ENCODE measurements at regions not wholly inside any gene's neighbourhood (a gene's known extent, or its start where the extent isn't known, plus 50 kb on each side); places are given as distances from the start of the nearest gene placed in this dataset.

GRCh38 chr3:95901948-95902347 lies 912.4 kb upstream of the EPHA6 start:
- H3K4me1 Mint-ChIP-seq = no peaks in the 10 kb centered on the region
- no peaks in the 10 kb centered on the region for H3K9me3 ChIP-seq (replicated peaks in 1 of 2; ENCODE audit: control insufficient read depth in 1 of 2, insufficient read depth in 1 of 2, low read length in 2 of 2)
- no peak overlapping the region for H3K27ac ChIP-seq (ENCODE audit: low read depth in 1 of 2, low read length in 2 of 2)
- TF ChIP-seq CTCF (IDR thresholded peaks at IDR 0.05) = no peak
- peaks cover 0 to 3% (median 0%) of the 10 kb centered on the region in 7 donors for H3K9me3 Mint-ChIP-seq
- intact Hi-C loops (cut with micrococcal nuclease) = no loop called here
- no peak overlapping the region for H3K4me3 Mint-ChIP-seq
- H3K79me2 ChIP-seq (ENCODE audit: insufficient read depth, low read length) = no peaks in the 10 kb centered on the region
- no peak overlapping the region for H3K4me3 ChIP-seq (replicated peaks in 1 of 3; ENCODE audit: low read depth in 2 of 3, low read length in 3 of 3)
- H3K36me3 Mint-ChIP-seq = no peaks in the 10 kb centered on the region
- no peak for DNase-seq
- H3K4me1 ChIP-seq (ENCODE audit: control insufficient read depth in 1 of 2, insufficient read depth in 2 of 2, low read length in 2 of 2) = no peaks in the 10 kb centered on the region
- no peaks in the 10 kb centered on the region for H3K36me3 ChIP-seq (replicated peaks in 1 of 2; ENCODE audit: control insufficient read depth in 1 of 2, insufficient read depth in 2 of 2, low read length in 2 of 2)
- no peaks in the 10 kb centered on the region for H3K27me3 ChIP-seq (ENCODE audit: control insufficient read depth in 2 of 2, insufficient read depth in 2 of 2, low read length in 2 of 2)
- H3K9ac ChIP-seq (ENCODE audit: insufficient read depth, low read length, poor library complexity, severe bottlenecking) = no peak overlapping the region
- H2AFZ ChIP-seq (ENCODE audit: insufficient read depth, low read depth, low read length, poor library complexity, severe bottlenecking) = no peak overlapping the region
- no peak overlapping the region for H3K4me2 ChIP-seq (replicated peaks; ENCODE audit: extremely low read depth, low read length, poor library complexity, severe bottlenecking)
- no peak overlapping the region for H3K27ac Mint-ChIP-seq
- no peaks in the 10 kb centered on the region for H3K27me3 Mint-ChIP-seq (ENCODE audit: low read depth in 3 of 3)
- no peaks in the 10 kb centered on the region for H4K20me1 ChIP-seq (ENCODE audit: insufficient read depth, low read length)

GRCh38 chr3:95905182-95905581 lies 909.2 kb upstream of the EPHA6 start:
- no peaks in the 10 kb centered on the region for H3K4me1 ChIP-seq (ENCODE audit: control insufficient read depth in 1 of 2, insufficient read depth in 2 of 2, low read length in 2 of 2)
- DNase-seq = no peak
- no peaks in the 10 kb centered on the region for H4K20me1 ChIP-seq (ENCODE audit: insufficient read depth, low read length)
- no peak overlapping the region for H2AFZ ChIP-seq (ENCODE audit: insufficient read depth, low read depth, low read length, poor library complexity, severe bottlenecking)
- no peak overlapping the region for H3K4me3 ChIP-seq (replicated peaks in 1 of 3; ENCODE audit: low read depth in 2 of 3, low read length in 3 of 3)
- no peaks in the 10 kb centered on the region for H3K27me3 Mint-ChIP-seq (ENCODE audit: low read depth in 3 of 3)
- no peak overlapping the region for H3K9ac ChIP-seq (ENCODE audit: insufficient read depth, low read length, poor library complexity, severe bottlenecking)
- H3K9me3 ChIP-seq (replicated peaks in 1 of 2; ENCODE audit: control insufficient read depth in 1 of 2, insufficient read depth in 1 of 2, low read length in 2 of 2) = peaks cover 0 to 4% of the 10 kb centered on the region in 2 donors
- H3K9me3 Mint-ChIP-seq = peaks cover 0 to 5% (median 0%) of the 10 kb centered on the region in 7 donors
- no peak for TF ChIP-seq CTCF (IDR thresholded peaks at IDR 0.05)
- H3K79me2 ChIP-seq (ENCODE audit: insufficient read depth, low read length) = no peaks in the 10 kb centered on the region
- no peak overlapping the region for H3K4me2 ChIP-seq (replicated peaks; ENCODE audit: extremely low read depth, low read length, poor library complexity, severe bottlenecking)
- H3K27me3 ChIP-seq (ENCODE audit: control insufficient read depth in 2 of 2, insufficient read depth in 2 of 2, low read length in 2 of 2) = no peaks in the 10 kb centered on the region
- no peak overlapping the region for H3K27ac Mint-ChIP-seq
- WGBS (ENCODE audit: insufficient coverage) = no CpG with 5 or more reads among the region's 1 CpG
- H3K36me3 ChIP-seq (replicated peaks in 1 of 2; ENCODE audit: control insufficient read depth in 1 of 2, insufficient read depth in 2 of 2, low read length in 2 of 2) = no peaks in the 10 kb centered on the region
- H3K4me3 Mint-ChIP-seq = no peak overlapping the region
- intact Hi-C loops (cut with micrococcal nuclease) = no loop called here
- no peak overlapping the region for H3K27ac ChIP-seq (ENCODE audit: low read depth in 1 of 2, low read length in 2 of 2)
- H3K36me3 Mint-ChIP-seq = no peaks in the 10 kb centered on the region
- no peaks in the 10 kb centered on the region for H3K4me1 Mint-ChIP-seq

Data from CD14-positive monocyte (primary cell).